ENCODE measurements at regions not wholly inside any gene's neighbourhood (a gene's known extent, or its start where the extent isn't known, plus 50 kb on each side); places are given as distances from the start of the nearest gene placed in this dataset.
"Not testable (repeated sequence)": the region's sequence is repeated elsewhere in the genome, so short reads cannot be mapped to it uniquely, and the experiment has no call there.

DNA sequence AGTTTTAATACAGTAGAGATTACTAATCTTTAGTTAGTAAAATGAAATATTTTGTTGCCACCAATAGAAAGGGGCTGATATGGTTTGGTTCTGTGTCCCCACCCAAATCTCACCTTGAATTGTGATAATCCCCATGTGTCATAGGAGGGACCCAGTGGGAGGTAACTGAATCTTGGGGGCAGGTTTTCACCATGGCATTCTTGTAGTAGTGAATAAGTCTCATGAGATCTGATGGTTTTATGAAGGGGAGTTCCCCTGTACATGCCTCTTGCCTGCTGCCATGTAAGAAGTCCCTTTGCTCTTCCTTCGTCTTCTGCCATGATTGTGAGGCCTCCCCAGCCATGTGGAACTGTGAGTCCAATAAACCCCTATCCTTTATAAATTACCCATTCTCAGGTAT lies 285.9 kb downstream of the BCL2L11 start:
- DNase-seq, result not testable (repeated sequence)

DNA sequence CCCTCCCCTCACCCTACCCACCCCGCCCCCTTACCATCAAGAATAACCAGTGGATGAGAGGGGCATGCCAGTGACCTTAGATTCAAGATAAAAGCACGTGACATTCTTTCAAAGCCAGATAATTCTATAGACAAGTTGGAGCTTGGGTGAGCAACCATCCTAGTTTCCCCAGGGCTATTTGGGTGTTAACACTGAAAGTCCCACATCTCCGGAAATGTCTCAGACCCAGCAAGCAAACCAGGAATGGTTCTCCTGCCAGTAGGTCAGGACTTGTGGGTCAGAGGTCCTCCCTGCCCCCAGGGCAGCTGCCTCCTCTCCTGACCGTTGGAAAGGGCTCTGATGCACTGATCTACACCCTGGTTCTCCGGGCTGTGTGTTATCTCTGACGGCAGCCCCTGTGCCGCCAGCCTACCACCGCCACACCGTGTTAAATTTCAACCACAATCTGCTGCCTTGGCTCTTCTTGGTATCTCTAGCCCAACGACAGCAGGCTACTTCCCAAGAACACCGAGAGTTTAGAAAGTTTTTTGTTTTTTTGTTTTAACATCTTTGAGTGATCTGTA lies 287.0 kb downstream of the BCL2L11 start:
- DNase-seq, result not testable (repeated sequence)

DNA sequence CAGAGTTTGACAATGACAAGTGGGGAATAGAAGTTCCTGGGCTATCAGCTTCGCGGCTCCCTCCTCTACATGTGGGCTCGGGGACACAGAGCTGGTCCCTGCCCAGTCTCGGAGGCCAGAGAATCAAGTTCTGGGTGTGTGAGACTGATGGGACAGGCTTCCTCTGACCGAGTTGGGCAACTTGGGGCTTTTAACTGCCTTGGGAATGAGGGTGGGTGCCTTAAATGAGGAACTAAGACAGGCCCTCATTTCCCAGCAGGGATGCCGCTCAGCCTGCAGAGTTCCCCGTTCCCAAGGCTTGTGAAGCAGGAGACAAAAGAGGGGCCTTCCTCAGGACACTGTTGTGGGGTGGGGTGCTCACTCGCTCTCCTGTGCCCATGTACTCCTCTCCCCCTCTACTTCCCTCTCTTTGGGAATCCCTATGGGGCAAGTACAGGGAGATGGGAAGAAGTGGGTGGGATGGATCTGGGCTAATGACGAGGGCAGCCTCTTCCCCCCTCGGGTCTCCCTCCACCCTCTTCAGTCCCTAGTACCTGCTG lies 290.2 kb downstream of the BCL2L11 start:
- not testable (repeated sequence) for DNase-seq

DNA sequence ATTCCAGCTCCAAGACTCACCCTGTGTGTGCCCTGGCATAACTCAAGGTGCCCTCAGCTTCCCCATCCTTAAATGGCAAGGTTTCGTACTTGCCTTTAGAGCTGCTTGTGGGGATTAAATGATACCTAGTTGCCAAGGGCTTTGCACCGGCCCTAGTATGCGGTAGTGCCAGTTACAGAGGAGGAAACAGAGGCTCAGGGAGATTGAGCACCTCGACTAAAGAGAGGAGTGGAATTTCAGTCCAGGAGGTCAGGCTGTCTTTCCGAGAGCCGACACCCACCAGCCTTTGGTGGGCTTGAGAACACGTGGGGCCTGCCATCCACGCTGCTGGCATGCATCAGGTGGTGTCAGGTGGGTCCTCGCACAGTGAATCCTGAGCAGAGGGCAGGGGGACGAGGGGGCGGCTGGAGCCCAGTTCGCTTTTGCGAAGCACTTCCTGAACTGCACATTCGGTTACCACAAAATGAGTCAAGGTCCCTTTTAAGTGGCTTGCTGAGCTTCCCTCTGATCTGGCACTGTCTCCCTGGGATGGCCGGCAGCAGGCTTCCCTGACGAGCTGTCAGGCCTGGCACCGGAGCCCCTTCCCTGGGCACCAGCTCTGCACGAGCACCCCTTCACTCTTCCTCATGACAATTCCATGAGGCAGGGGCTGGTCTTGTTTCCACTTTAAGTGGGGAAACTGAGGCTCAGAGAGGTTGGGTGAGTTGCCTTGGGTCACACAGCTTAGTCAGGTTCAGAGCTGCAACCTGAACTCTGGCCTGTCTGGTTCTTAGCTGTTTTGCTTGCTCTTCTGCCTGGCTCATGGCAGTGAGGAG lies 291.4 kb downstream of the BCL2L11 start:
- not testable (repeated sequence) for DNase-seq

DNA sequence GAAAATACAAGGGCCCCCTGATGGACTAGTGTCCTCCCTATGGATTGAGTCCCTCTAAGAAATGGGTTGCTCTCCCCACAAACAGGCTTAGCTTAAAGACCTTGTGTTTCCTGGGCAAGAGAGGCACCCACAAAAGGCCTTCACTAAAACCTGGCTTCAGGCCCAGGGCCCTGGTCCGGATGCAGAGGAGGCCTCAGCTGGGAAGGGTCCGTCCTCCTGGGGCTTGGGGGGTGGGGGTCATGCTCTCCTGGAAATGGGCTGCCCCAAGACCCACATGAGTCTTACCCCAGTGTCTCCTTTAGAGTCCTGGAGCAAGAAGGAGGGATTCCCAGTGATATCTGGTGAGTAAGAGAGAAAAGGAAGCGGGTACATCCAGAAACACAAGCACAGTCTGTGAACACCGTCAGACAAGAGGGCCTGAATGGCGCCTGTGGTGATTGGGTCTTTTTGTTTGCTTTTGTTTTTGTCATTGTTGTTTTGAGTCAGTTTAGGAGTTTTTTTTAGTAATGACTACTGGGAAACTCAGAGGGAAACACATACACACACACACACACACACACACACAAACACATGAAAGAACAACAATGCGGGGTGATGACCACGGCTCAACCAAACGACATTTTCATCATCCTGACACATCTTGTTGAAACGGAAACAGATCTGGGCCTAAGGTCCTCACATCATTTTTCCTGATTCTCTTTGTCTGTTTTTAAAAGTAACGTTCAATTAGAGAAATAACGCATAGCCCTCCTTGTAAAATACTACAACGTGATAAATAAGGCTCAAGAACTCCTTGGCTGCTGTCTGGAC lies 292.3 kb downstream of the BCL2L11 start:
- DNase-seq, result not testable (repeated sequence)

DNA sequence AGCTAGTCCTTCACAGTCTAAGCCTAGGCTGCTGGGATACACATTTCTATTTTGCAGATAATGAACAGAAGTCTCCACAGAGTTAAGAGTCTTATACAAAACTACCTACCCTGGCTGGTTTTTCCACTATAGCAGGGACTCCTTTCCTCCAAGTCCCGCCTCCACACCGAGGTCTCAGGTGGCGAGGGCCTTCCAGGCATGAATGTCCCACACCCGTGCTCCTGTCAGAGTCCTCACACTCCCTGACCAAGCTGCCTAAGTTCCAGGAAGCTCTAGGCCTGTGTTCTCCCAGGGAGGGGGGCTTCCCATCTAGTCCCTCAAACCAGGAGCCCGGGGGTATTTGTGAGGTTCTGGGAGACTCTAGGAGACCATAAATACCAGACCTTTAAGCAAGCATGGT lies 293.2 kb downstream of the BCL2L11 start:
- not testable (repeated sequence) for DNase-seq

DNA sequence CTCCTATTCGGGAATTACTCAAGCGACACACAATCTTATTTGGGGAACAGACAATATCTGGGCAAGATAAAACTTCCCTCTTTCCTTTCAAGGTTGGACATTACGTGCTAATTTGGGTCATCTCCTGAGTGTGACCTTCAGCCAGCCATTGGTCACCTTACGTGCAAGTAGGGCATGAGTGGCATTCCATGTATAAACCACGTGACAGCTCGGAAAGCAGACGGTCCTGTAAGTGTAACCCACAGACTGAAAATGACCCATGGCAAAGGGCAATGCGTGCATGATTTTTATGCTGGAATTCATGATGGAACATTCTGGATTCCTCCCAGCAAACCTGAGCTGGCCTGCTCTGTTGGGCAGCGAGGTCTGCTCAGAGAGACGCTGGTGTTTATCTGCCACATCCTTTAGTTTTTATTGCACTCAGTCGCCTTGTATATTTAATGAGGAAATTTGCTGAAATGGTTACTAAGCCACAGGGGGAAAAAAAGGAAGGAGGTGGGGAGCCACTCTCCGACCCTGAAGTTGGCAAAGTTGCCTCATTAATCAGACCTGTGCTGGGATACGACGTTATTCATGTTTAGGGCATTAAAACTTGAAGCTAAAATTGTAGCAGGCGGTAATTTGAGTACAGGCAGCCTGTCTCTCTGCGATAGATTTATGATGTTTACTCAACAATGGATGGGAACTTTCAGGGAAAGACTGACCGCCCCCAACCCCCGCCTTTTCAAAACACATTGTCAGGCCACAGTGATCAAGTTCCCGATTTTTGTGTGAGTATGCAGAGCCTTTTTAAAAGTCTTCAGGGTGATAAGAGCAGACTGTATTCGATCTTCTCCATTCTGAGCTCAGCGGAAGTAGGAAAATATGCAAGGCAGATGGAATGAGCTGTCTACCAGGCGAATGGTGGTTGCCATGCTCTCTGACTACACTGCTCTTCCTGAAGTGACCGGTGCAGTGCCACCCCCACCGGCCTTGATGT lies 295.3 kb downstream of the BCL2L11 start:
- not testable (repeated sequence) for DNase-seq

DNA sequence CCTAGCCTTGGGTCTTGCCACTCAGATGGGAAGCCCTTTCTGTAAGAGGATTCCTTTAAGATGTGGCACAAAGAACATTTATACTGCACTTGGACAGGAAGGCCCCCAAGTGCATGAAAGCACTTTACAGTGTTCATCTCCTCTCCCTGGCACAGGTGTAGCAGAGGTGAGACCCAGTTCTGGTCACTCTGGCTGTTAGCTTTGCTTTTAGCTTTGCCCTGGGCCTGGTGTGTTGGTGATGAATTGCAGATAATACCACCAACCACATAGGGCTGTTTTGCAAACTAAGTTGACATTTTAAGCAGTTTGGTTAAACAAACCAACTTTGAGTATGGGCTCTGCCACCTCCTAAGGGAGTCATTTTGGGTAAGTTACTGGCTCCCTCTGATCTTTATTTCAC lies 296.3 kb downstream of the BCL2L11 start:
- not testable (repeated sequence) for DNase-seq

DNA sequence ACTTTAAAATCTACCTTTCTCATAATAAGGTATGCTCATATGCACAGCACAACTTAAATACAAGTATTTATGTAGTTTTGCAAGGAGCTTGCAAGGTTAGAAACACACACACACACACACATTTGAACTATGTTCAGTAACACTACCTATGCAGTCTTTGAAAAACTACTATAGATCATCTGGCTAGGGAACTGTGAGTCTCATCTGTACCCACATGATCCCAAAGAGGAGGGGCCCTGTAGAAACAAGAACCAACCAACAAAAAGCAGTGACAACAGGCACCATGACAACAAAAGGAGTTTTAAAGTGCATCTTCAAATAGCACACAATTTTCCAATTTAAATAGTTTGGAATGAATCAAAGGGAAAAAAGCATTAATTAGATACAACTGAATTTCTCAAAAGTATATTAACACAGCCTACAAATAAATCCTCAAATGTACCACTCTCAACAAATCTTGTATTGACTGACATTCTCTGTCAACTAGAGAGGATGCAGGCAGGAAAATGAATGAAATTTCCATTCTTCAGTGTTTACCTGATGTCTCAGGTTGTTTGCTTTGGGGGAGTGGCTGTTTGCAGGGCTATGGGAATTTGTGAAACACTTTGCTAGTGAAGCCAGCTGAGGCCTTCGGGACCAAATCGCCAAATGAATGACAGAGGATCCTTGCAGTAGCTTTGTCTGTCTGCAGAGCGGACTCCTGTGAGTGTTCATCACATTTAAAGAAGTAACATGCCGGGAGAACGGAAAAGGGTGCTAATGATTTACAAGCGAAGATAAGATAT lies 297.6 kb downstream of the BCL2L11 start:
- DNase-seq, result not testable (repeated sequence)

DNA sequence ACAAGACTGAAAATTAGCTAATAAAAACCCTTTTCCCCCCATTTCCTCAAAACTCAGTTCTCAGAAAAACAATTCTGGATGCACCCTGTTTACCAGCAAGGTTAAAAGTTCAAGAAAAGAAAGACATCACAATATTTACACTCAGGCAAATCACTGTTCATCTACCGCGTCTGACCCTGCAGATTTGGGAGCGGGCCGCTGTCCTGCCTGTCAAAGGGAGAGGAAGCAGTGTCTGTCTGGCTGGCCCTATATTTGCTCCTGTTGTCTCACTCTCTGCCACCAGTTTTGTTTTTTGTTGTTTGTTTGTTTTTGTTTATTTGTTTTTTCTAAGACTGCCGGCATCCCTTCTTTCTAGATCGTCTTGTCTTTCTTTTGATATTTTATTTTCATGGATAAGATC lies 299.4 kb downstream of the BCL2L11 start:
- not testable (repeated sequence) for DNase-seq

DNA sequence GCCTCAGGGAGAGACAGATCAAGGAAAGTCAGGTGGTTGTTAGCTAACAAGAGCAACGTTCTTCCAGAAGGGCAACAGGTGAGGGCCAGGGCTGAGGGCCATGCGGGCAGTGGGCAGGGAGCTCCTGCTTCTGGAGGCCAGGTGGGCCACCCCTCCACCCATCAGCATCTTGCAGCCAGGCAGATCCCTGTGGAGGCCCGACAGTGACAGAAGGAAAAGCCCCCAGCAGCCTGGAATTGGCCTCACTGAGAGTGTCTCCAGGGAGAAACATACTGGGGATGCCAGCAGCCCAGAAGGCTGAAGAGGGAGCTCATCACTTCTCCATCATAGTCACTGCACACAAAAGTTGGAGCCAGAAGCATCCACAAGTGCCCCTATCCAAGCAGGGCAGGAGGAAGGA lies 300.1 kb downstream of the BCL2L11 start:
- DNase-seq, result not testable (repeated sequence)

DNA sequence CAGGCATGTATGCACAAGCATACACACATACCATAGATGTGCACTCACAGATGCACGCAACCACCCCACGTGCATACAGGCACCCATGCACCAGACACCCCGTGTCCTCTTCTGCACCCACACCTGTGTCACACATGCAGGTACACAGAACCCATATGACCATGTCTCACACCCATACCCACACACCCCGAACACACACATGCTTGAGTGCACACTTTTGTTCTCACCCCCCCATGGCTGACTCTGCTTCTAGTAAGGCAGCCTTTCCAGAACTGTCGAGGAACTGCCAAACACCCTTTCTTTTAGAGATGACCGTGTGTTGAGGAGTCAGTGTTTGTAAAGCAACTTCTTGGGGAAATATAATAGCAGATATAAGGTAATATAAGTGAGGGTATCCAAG lies 301.2 kb downstream of the BCL2L11 start:
- not testable (repeated sequence) for DNase-seq

DNA sequence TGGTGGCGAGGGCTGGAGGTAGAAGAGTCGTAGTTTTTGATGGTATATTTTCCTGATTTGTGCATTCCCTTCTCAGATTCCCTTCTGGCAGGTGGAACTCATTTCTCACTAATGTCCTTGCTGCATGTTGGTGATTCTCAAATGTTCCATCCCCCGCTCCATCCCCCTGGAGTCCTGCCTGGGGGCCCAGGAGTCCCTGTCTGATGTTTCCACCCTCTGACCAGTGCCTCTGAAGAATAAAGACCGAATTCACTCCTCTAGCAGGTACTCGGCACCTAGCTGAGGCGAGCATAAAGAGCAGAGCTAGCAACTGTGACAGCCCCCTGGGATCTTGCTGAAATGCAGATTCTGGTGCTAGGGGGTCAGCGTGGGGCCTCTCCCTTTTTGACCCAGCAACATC lies 301.8 kb downstream of the BCL2L11 start:
- not testable (repeated sequence) for DNase-seq

DNA sequence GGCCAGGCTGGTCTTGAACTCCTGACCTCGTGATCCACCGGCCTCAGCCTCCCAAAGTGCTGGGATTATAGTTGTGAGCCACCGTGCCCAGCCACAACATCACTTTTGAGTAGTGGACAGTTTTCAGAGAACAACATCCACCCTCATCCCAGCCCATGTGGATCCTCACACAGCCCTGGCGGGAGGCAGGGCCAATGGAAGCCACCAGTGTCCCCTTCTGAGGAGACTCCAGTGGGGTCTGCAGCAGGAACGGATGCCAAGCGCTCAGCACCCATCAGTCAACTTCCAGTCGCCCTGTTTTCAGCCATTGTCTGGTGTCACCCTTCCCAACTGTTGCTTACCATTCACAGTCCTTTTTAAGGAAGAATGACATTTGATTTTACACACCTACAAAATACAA lies 302.5 kb downstream of the BCL2L11 start:
- not testable (repeated sequence) for DNase-seq

DNA sequence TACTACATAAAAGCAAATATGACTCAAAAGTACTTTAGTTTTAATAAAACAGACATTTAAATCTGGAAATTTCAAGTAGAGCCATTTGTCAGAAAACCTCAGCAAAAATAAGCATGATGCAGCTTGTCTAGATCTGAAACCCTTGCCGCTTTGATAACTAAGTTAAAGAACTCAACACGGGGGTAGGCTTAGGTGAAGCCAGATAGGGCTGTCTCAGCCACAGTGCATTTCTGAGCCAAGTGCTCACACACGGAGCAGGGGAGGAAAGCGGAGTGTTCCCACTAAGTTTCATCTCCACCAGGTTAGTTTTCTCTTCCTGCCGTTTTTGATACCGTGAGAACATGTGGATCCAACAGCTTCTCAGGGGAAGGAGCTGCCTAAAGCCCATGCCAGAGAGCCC lies 303.5 kb downstream of the BCL2L11 start:
- not testable (repeated sequence) for DNase-seq

DNA sequence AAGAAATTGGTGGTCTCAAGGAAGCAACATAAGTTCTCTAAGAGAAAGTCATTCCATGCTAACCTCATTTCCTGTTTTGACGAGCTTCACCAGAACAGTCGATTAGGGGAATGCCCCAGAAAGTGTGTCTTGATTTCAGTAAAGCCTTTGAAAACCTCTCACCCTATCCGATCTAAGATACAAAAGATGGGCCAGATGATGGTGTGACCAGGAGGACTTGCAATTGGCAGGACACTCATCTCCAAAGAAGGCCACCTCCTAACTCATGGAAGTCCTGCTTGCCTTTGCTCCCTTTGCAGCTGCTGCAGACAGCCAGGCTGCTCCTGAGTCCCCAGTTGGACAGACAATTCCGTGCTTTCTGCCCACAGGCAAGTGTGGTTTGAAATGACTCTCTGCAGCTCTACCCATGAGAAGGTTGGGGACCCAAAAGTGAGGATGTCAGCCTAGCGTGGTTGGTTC lies 304.2 kb downstream of the BCL2L11 start:
- DNase-seq, result peak; percentile 61

DNA sequence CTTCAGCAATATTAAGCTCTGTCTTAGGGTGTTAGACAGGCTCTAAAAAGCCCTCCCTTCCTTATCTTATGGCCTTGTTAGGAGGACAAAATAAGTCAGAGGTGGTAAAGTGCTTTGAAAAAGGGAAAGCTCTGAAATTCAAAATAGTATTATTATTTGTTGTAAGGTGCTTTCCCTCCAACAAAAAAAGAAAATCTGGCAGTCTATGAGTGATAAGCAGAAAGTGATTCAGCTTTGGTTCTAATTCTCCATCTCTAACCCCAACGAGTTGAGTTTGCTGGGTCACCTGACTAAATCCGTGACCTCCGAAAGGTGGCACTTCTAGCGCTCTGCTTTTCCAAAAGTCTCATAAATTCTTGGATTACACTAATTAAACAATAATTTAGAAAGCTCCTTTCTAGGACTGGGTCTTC lies 305.1 kb downstream of the BCL2L11 start:
- peak; percentile 52 for DNase-seq

DNA sequence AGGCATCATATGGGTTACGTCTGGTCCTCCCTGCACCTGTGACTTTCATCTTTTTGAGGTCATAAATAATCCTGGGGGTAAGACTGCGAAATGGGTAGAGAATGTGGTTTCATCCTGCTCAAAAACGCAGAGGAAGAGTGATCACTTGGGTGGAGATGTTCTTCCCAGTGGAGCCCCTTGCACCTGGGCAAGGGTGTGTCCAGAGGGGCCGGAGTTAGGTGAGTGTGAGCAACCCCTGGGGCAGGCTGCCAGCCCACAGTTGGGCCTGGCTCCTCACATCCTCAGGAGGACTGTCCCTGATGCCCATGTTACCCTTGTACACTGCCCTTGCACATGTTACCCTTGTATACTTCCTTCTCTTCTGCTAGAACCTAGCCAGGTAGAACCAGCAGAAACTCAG lies 306.6 kb downstream of the BCL2L11 start:
- not testable (repeated sequence) for DNase-seq

DNA sequence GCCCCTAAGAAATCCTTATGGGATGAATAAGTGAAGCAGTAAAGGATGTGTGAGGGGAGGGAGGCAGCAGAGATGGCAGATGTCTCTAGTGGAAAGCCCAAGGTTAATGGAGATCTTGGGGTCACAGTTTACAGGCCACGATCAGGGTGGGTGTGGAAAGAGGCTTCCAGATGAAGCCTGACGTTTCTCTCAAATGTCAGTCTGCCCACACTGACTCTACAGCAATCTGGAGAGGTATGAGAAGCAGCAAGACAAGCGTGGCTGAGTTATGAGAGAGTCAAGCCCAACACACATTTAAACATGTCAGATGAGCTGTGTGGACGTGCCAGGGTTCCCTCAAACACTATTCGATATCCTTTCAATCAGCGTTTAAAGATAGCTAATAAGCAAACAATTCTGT lies 308.2 kb downstream of the BCL2L11 start:
- DNase-seq, result not testable (repeated sequence)

DNA sequence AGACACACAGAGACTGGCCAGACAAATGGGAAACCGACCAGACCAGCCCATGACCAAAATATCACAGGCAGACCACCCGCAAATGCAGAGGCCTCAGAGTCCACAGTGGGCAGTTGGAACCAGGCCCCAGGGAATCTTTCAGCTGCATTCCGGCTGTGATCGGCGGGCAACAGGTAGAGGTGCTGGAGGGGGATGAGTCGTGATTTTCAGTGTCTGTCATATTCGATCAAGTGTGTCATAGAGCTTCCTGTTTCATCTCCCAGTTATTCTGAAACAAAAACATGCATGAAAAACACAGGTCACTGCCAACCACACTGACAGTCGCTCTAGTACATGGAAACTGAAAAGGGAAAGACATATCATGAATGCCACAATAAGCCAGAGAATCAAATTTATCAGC lies 308.6 kb downstream of the BCL2L11 start:
- DNase-seq, result not testable (repeated sequence)
